ENCODE measurements at regions not wholly inside any gene's neighbourhood (a gene's known extent, or its start where the extent isn't known, plus 50 kb on each side); places are given as distances from the start of the nearest gene placed in this dataset.

GRCh38 chr3:193096076-193096475 is 144.9 kb upstream of the PLAAT1 start:
- no peak overlapping the region for H2AFZ ChIP-seq (ENCODE audit: low read length)
- H3K27ac ChIP-seq (ENCODE audit: low read depth, low read length) = no peak overlapping the region
- H3K4me1 ChIP-seq (ENCODE audit: insufficient read depth, low read length) = no peaks in the 10 kb centered on the region
- no peak overlapping the region for H3K4me2 ChIP-seq (ENCODE audit: insufficient read depth, low read length)
- DNase-seq (ENCODE audit: insufficient read length, low spot score, missing footprints) = no peak
- no peaks in the 10 kb centered on the region for H3K79me2 ChIP-seq (ENCODE audit: insufficient read depth, low read length)
- H3K9me3 ChIP-seq (ENCODE audit: low read depth, low read length) = no peaks in the 10 kb centered on the region
- no peaks in the 10 kb centered on the region for H3K27me3 ChIP-seq (ENCODE audit: insufficient read depth, low read length)
- no peak overlapping the region for H3K4me3 ChIP-seq (ENCODE audit: insufficient read depth, low read length)
- H3K36me3 ChIP-seq (ENCODE audit: insufficient read depth, low read length) = no peaks in the 10 kb centered on the region
- no peaks in the 10 kb centered on the region for H4K20me1 ChIP-seq (ENCODE audit: insufficient read depth, low read length)
- no peak for TF ChIP-seq CTCF (IDR thresholded peaks at IDR 0.05; ENCODE audit: extremely low read depth, low read depth, low read length)

- Histone ChIP-seq H3K4me3 (ENCODE audit: insufficient read depth, low read length) (no peak overlapping the region), H3K27me3 (ENCODE audit: insufficient read depth, low read length) (no peaks in the 10 kb centered on the region), H4K20me1 (ENCODE audit: insufficient read depth, low read length) (no peaks in the 10 kb centered on the region), H3K36me3 (ENCODE audit: insufficient read depth, low read length) (no peaks in the 10 kb centered on the region), H3K79me2 (ENCODE audit: insufficient read depth, low read length) (no peaks in the 10 kb centered on the region), H3K4me2 (ENCODE audit: insufficient read depth, low read length) (no peak overlapping the region), H3K9me3 (ENCODE audit: low read depth, low read length) (no peaks in the 10 kb centered on the region), H3K27ac (ENCODE audit: low read depth, low read length) (no peak overlapping the region), H3K4me1 (ENCODE audit: insufficient read depth, low read length) (no peaks in the 10 kb centered on the region), H2AFZ (ENCODE audit: low read length) (no peak overlapping the region)
- TF ChIP-seq CTCF (IDR thresholded peaks at IDR 0.05; ENCODE audit: extremely low read depth, low read depth, low read length) = no peak
- no peak for DNase-seq (ENCODE audit: insufficient read length, low spot score, missing footprints)
Observed at GRCh38 chr3:193114431-193115340, 126.3 kb upstream of the PLAAT1 start.

DNA sequence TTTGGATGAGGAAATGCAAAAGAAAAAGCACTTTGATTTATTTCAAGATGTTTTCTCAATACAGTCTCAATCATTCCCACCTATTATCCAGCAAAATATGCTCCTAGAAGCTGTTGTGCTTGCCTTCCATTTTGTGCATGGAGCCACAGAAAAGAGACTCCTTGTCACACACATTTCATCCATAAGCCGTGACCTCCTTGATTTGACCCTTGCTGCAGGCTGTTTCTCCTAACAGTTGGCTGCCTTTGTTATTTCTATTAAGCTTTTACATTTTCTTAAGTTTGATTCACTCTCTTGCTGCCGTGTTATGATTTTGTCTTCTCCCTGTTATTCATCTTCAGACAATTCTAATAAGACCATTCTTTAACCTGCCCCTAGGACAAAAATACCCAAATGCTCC is 124.2 kb upstream of the PLAAT1 start:
- Histone ChIP-seq H3K4me3 (ENCODE audit: insufficient read depth, low read length) (no peak overlapping the region), H2AFZ (ENCODE audit: low read length) (no peak overlapping the region), H3K27ac (ENCODE audit: low read depth, low read length) (no peak overlapping the region), H3K4me2 (ENCODE audit: insufficient read depth, low read length) (no peak overlapping the region), H4K20me1 (ENCODE audit: insufficient read depth, low read length) (no peaks in the 10 kb centered on the region), H3K9me3 (ENCODE audit: low read depth, low read length) (no peaks in the 10 kb centered on the region), H3K36me3 (ENCODE audit: insufficient read depth, low read length) (no peaks in the 10 kb centered on the region), H3K27me3 (ENCODE audit: insufficient read depth, low read length) (no peaks in the 10 kb centered on the region), H3K4me1 (ENCODE audit: insufficient read depth, low read length) (no peaks in the 10 kb centered on the region), H3K79me2 (ENCODE audit: insufficient read depth, low read length) (no peaks in the 10 kb centered on the region)
- no peak for TF ChIP-seq CTCF (IDR thresholded peaks at IDR 0.05; ENCODE audit: extremely low read depth, low read depth, low read length)
- DNase-seq (ENCODE audit: insufficient read length, low spot score, missing footprints) = no peak

DNA sequence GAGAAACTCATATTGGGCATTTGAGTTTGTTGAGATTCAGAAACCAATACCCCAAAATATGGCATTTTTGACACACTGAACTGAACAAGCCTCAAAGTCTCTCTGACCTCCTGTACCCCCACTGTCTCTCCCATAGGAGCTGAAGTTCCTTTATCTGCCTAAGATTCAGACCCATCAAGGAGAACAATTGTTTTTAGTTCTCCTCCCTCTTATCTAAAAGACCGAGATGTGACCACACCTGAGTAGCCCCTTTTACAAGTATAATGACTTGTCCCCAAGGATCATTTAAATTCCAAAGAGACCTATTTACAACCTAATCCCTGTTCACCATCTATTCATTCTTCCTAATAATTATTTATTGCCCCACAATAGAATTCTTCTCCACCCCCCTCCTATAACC is 122.1 kb upstream of the PLAAT1 start:
- Histone ChIP-seq H3K36me3 (ENCODE audit: insufficient read depth, low read length) (no peaks in the 10 kb centered on the region), H2AFZ (ENCODE audit: low read length) (no peak overlapping the region), H3K27me3 (ENCODE audit: insufficient read depth, low read length) (no peaks in the 10 kb centered on the region), H4K20me1 (ENCODE audit: insufficient read depth, low read length) (no peaks in the 10 kb centered on the region), H3K4me3 (ENCODE audit: insufficient read depth, low read length) (no peak overlapping the region), H3K4me2 (ENCODE audit: insufficient read depth, low read length) (no peak overlapping the region), H3K27ac (ENCODE audit: low read depth, low read length) (no peak overlapping the region), H3K9me3 (ENCODE audit: low read depth, low read length) (no peaks in the 10 kb centered on the region), H3K79me2 (ENCODE audit: insufficient read depth, low read length) (no peaks in the 10 kb centered on the region), H3K4me1 (ENCODE audit: insufficient read depth, low read length) (no peaks in the 10 kb centered on the region)
- no peak for DNase-seq (ENCODE audit: insufficient read length, low spot score, missing footprints)
- no peak for TF ChIP-seq CTCF (IDR thresholded peaks at IDR 0.05; ENCODE audit: extremely low read depth, low read depth, low read length)

Measured in osteoblast (primary cell).